HEK293T (cell line): ENCODE measurements at regions not wholly inside any gene's neighbourhood (a gene's known extent, or its start where the extent isn't known, plus 50 kb on each side); places are given as distances from the start of the nearest gene placed in this dataset.

Experiments
- BHLHE40 ChIP-seq: fragments of 450-650 bp; IDR thresholded peaks from 2 replicates; pipeline ENCODE4 v1.6.1; 2016; ENCODE audit warnings: mild to moderate bottlenecking, moderate library complexity, borderline replicate concordance
- FOXK2 ChIP-seq: fragments of 450-650 bp; IDR thresholded peaks from 2 replicates; pipeline ENCODE4 v1.6.1; 2016; ENCODE audit warnings: mild to moderate bottlenecking
- HDGF ChIP-seq: fragments of 450-650 bp; IDR thresholded peaks from 2 replicates; pipeline ENCODE4 v1.6.1; 2017; ENCODE audit warnings: antibody characterized with exemption, borderline replicate concordance
- NFRKB ChIP-seq: fragments of 450-650 bp; IDR thresholded peaks from 2 replicates; pipeline ENCODE4 v1.6.1; 2016; ENCODE audit warnings: mild to moderate bottlenecking, moderate library complexity
- SUZ12 ChIP-seq: fragments of 450-650 bp; IDR thresholded peaks from 2 replicates; pipeline ENCODE4 v1.6.1; 2016; ENCODE audit warnings: mild to moderate bottlenecking
- TF ChIP-seq, protein P1 (sequence below): fragments of 450-650 bp; IDR thresholded peaks from 2 replicates; pipeline ENCODE4 v1.6.1; 2016

DNA sequence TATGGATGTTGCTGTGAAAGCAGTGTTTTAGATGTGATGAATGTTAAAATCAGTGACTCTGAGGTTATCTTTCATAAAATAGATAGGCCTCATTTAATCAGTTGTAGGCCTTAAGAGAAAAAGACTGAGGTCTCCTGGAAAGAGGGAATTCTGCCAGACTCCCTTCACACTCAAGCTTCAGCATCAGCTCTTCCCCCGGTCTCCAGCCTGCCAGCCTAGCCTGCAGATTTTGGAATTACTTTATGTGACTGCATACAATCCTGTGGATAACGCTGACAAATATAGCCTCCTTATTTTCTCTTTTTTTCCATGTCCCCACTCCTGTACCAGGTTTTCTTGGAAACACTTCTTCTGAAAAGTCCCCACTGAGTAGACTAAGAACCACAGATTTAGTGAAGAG is 510.3 kb downstream of the GBE1 start:
- no peak for TF ChIP-seq HDGF
- TF ChIP-seq FOXK2: no peak
- TF ChIP-seq NFRKB: no peak
- TF ChIP-seq SUZ12: no peak
- no peak for TF ChIP-seq BHLHE40
- TF ChIP-seq, protein P1, sequence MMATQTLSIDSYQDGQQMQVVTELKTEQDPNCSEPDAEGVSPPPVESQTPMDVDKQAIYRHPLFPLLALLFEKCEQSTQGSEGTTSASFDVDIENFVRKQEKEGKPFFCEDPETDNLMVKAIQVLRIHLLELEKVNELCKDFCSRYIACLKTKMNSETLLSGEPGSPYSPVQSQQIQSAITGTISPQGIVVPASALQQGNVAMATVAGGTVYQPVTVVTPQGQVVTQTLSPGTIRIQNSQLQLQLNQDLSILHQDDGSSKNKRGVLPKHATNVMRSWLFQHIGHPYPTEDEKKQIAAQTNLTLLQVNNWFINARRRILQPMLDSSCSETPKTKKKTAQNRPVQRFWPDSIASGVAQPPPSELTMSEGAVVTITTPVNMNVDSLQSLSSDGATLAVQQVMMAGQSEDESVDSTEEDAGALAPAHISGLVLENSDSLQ: no peak
